HG02798 (cell line): ENCODE measurements at regions not wholly inside any gene's neighbourhood (a gene's known extent, or its start where the extent isn't known, plus 50 kb on each side); places are given as distances from the start of the nearest gene placed in this dataset.

Source experiments
- ATAC-seq: cut with Tn5 transposase; IDR thresholded peaks from one replicate; pipeline ENCODE4 v1.9.1; 2021; ENCODE audit warnings: mild to moderate bottlenecking; ENCODE audit not compliant: unreplicated experiment, poor library complexity

DNA sequence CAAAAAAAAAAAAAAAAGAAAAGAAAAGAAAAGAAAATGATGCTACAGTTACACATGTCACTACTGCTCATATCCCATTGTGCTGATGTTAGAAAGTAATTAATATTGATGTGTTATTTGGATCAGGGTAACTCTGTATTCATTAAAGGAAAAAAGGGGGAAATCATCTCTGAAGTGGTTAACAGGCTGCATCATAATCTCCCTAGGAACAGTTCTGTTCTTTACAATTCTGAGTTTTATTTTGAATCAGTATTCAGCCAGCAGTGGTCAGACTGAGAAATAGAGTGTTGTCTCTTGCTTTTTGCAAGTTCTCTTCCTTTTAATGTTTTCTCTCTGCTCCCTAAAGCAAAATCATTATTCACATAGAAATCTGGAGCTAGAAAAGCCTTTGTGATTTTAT, 128.6 kb upstream of the CRY1 start:
- no peak for ATAC-seq

GRCh38 chr12:107223821-107224220, 130.5 kb upstream of the CRY1 start:
- ATAC-seq, result no peak

- no peak for ATAC-seq
Observed at GRCh38 chr12:107225635-107226034, 132.3 kb upstream of the CRY1 start.

DNA sequence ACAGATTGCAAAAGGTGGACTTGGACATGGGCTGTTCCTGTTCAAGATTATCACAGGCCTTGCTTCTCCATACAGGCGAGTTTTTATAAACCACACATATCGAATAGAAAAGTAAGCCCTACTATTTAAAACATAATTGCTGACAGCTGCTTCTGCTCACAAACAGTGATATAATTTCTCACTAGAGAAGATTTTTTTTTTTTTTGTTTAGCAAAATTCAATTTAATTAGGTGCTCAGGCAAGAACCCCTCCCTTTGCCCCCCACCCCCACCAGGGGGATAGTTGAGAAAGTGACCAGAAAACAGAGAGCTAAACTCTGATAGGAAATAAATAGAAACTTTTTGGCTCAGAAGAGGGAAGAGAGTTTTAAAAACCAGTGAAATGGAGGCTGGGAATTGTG, 132.8 kb upstream of the CRY1 start:
- no peak for ATAC-seq

- no peak for ATAC-seq
Observed at GRCh38 chr12:107228076-107228475, 134.7 kb upstream of the CRY1 start.

DNA sequence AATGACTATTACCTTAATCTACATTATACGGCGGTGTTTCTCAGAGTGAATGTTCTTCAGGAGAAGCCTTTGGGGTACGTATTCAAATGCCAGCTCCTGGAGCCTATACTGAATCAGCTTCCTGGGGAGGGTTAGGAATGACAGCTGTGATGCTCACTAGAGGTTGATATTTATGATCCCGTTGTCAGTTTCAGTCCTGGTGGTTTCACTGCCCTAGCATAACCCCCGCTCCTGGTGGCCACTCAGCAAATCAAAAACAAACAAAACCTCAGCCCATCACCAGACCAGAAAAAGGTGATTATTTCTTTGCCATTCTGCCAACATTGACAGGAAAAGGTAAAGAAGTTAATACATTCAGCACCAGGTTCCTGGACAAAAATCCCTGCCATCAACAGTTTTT, 136.5 kb upstream of the CRY1 start:
- ATAC-seq, result no peak

GRCh38 chr12:107231303-107231702, 138.0 kb upstream of the CRY1 start:
- ATAC-seq, result no peak

DNA sequence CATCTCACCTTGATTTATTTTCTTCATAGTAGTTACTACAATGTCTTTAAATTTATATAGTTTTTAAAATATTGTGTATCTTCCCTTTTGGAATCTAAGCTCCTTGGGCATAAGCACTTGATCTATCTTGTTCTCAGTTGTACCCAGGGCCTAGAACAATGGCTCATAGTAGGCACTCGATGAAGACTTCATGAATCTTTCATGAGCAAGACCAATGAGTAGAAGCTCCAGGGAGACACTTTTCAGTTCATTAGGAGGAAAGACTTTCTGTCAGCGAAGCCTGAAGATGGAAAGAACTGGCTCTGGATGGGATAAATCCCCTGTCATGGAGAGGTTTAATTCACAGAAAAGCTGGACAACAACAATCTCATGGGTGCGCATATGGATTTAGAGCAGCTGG, 140.2 kb upstream of the CRY1 start:
- no peak for ATAC-seq

GRCh38 chr12:107235600-107235999, 142.3 kb upstream of the CRY1 start:
- no peak for ATAC-seq

DNA sequence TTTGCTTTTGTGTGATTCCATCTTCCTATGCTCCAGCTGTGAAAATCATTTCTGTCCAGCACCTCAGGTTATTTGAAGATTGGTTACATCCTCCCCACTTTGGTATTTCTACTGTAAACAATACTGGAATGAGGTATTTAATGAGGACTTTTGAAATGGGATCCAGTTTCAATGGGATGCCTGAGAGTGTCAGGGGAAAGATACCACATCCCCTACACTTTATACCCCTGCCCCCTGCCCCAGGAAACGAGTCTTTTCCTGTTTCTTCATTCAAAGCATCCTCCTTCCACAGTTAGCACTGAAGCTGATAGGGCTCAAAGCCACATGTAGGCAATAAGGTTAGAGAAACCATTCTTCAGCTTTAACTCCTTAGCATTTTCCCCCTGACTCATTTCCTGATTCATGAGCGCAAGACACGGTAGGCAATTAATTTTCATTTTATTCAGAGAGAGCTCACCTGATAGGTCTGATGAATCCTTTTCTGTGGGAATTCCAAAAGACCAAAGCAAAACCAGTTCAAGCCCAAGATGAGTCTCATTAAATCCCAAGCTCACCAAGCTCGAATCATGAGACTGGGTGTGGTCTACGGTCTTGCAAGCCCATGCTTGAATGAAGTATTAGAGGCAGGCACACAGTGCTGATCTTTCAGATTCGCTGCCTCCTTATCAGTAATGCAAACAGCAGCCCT, 143.6 kb upstream of the CRY1 start:
- ATAC-seq, result no peak

GRCh38 chr12:107238296-107238695, 144.9 kb upstream of the CRY1 start:
- no peak for ATAC-seq

- no peak for ATAC-seq
Observed at GRCh38 chr12:107241411-107241810, 148.1 kb upstream of the CRY1 start.

- no peak for ATAC-seq
Observed at GRCh38 chr12:107242189-107242588, 148.8 kb upstream of the CRY1 start.

GRCh38 chr12:107243341-107243740, 150.0 kb upstream of the CRY1 start:
- ATAC-seq, result no peak

DNA sequence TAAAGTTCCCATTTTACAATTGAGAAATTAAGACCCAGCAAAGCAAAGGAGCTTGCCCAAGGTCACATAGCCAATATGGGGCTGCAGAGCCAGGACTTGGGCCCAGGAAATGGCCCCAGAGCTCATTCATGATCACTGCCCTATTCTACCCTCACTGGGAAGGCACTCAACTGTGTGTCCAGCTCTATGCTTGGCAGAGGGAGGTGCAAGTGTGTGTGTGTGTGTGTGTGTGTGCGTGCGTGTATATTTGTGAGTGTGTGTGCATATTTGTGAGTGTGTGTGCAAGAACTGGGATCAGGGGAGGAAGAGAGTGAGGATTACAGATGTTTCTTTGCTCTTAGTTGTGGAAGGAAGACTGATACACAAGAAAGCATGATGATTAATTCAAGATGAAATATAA, 151.2 kb upstream of the CRY1 start:
- ATAC-seq, result no peak

DNA sequence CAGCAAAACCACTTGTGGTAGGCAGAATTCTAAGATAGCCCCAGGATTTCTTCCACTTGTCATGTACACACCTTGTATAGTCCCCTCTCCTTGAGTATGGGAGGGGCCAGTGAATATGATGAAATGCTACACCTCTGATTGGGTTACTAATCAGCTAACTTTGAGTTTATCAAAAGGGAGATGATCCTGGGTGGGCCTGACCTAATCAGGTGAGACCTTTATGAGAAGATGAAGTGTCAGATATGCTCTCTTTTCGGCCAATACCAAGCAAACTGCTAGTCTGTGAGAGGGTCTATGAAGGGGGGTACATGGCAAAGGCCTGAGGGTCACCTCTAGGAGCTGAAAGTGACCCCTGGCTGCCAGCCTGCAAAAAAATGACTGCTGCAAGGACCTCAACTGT, 154.3 kb upstream of the CRY1 start:
- no peak for ATAC-seq

- ATAC-seq, result no peak
Observed at GRCh38 chr12:107248187-107248586, 154.8 kb upstream of the CRY1 start.

GRCh38 chr12:107251288-107251687, 157.9 kb upstream of the CRY1 start:
- no peak for ATAC-seq

- ATAC-seq, result no peak
Observed at GRCh38 chr12:107253361-107253760, 160.0 kb upstream of the CRY1 start.

DNA sequence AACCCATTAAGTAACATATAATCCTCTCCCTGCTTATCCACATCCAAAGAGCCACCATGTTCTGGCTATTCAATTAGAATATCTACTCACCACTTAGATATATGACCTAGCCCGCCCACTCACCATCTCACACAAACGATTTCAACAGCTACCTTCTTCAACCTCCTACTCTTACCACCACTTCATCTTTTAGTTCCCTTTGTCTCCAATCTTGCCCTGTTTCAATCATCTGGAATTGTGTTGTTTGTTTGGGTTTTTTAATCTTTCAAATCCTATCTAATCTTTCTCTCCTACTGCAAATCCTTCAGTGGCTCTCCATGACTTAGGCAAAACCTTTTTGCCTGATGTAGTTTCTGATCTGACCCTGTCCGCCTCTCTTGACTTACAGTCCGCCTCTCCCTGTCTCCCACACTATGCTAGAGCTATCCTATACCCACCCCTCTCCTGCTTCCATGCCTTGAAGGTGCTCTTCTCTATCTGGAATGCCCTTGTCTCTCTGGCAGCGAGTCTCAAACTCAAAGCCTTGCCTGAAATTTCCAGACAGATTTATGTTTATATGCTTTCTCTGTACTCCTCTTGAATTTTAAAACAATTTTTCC, 161.0 kb upstream of the CRY1 start:
- no peak for ATAC-seq

DNA sequence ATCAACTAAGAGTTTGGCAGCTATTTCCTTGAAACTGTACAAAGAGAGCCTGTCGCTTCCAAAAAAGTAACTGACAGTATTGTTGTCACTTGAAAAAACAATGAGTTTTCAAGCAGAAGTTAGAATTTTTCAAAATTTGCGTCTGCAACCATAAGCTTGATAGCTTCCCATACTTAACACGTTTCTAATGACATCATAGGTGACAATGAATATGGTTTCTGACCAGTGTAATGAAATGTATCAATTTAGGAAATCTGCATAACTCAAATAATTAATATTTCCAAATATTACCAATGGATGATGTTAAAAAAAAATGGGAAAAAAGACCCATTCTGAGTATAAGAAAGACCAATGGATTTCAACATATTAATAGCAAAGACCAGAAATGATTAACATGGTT, 165.4 kb upstream of the CRY1 start:
- no peak for ATAC-seq

DNA sequence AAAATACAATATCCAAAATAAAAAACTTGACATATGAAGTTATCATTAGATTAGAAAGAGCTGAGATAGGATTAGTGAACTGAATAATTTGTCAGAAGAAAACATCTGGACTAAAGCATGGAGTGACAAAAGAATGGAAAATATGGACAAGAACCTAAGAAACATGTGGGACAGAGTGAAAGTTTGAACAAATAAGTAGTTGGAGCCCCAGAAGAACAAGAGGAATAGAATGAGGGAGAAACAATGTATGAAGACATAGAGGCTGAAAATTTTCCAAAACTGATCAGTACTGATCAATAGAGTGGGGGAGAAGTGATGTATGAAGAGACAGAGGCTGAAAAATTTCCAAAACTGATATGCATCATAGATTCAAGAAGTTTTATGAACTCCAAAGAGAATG, 170.6 kb upstream of the CRY1 start:
- no peak for ATAC-seq
